ENCODE measurements at regions not wholly inside any gene's neighbourhood (a gene's known extent, or its start where the extent isn't known, plus 50 kb on each side); places are given as distances from the start of the nearest gene placed in this dataset.

GRCh38 chr6:94045099-94045829 lies 625.9 kb upstream of the EPHA7 start:
- no peak for DNase-seq
- Histone ChIP-seq H3K27ac (ENCODE audit: low read length) (no peak overlapping the region), H3K36me3 (replicated peaks; ENCODE audit: insufficient read depth, low read length) (no peaks in the 10 kb centered on the region), H3K4me1 (ENCODE audit: low read length) (no peaks in the 10 kb centered on the region), H3K4me2 (ENCODE audit: low read depth, low read length) (no peak overlapping the region), H3K4me3 (ENCODE audit: low read length) (no peak overlapping the region), H3K9me2 (replicated peaks; ENCODE audit: insufficient read depth, low read length) (no peaks in the 10 kb centered on the region), H3K27me3 (replicated peaks; ENCODE audit: insufficient read depth, low read length) (no peaks in the 10 kb centered on the region), H3K9ac (ENCODE audit: low read length) (no peak overlapping the region), H4K20me1 (ENCODE audit: insufficient read depth, low read length) (no peaks in the 10 kb centered on the region), H3F3A (ENCODE audit: insufficient read depth, low read length) (no peaks in the 10 kb centered on the region), H3K79me2 (ENCODE audit: low read length) (no peaks in the 10 kb centered on the region), H3K9me3 (replicated peaks; ENCODE audit: insufficient read depth, low read length) (no peaks in the 10 kb centered on the region), H2AFZ (ENCODE audit: low read length) (no peak overlapping the region)
- TF ChIP-seq EZH2 (optimal IDR thresholded peaks at IDR 0.05; ENCODE audit: low read depth, low read length) (no peak), EZH2phosphoT487 (IDR thresholded peaks at IDR 0.05; ENCODE audit: low read length) (no peak), CTCF (IDR thresholded peaks at IDR 0.05; ENCODE audit: low read length) (no peak)

DNA sequence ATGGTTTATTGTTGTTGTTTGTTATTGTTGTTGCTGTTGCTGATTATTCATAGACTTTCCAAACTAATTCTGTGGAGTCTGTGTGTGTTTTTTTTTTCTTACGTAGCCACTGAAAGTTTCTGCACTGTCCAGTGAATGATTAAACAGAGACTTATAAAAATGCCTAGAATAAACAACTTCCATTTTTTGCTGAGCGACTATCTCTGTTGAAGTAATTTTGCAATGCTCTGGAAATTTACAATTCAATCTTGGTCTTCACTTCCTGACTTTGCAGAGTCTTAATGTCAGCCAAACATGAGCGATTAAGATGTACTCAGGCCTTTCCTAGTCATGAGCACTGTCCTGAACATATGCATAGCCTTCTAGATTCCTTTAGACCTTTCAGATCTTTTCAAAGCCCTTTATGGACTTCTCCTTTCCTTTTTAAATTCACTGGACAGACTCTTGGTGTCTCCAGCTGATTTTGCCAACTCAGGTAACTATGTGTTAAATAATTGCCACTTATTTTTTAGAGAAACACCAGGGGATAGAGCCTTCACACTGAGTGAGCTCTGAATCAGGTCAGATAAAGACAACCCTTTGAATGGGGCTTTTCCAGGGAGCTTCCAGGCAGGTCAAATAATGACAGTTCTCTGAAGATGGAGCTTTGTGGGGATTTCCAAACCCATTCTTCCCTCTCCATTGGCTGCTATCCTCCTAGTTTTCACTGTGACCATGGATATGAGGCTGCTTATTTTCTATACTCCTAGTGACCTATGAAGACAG lies 622.8 kb upstream of the EPHA7 start:
- Histone ChIP-seq H2AFZ (ENCODE audit: low read length) (no peak overlapping the region), H3K9me2 (replicated peaks; ENCODE audit: insufficient read depth, low read length) (no peaks in the 10 kb centered on the region), H3K9ac (ENCODE audit: low read length) (no peak overlapping the region), H4K20me1 (ENCODE audit: insufficient read depth, low read length) (no peaks in the 10 kb centered on the region), H3K4me1 (ENCODE audit: low read length) (no peaks in the 10 kb centered on the region), H3K9me3 (replicated peaks; ENCODE audit: insufficient read depth, low read length) (no peaks in the 10 kb centered on the region), H3K79me2 (ENCODE audit: low read length) (no peaks in the 10 kb centered on the region), H3K36me3 (replicated peaks; ENCODE audit: insufficient read depth, low read length) (no peaks in the 10 kb centered on the region), H3F3A (ENCODE audit: insufficient read depth, low read length) (no peaks in the 10 kb centered on the region), H3K27me3 (replicated peaks; ENCODE audit: insufficient read depth, low read length) (no peaks in the 10 kb centered on the region), H3K27ac (ENCODE audit: low read length) (no peak overlapping the region), H3K4me2 (ENCODE audit: low read depth, low read length) (no peak overlapping the region), H3K4me3 (ENCODE audit: low read length) (no peak overlapping the region)
- TF ChIP-seq EZH2 (optimal IDR thresholded peaks at IDR 0.05; ENCODE audit: low read depth, low read length) (no peak), EZH2phosphoT487 (IDR thresholded peaks at IDR 0.05; ENCODE audit: low read length) (no peak), CTCF (IDR thresholded peaks at IDR 0.05; ENCODE audit: low read length) (no peak)
- DNase-seq = no peak

- Histone ChIP-seq H3K4me1 (ENCODE audit: low read length) (no peaks in the 10 kb centered on the region), H3K4me2 (ENCODE audit: low read depth, low read length) (no peak overlapping the region), H3K27me3 (replicated peaks; ENCODE audit: insufficient read depth, low read length) (no peaks in the 10 kb centered on the region), H3K4me3 (ENCODE audit: low read length) (no peak overlapping the region), H3K9ac (ENCODE audit: low read length) (no peak overlapping the region), H3K36me3 (replicated peaks; ENCODE audit: insufficient read depth, low read length) (no peaks in the 10 kb centered on the region), H3K27ac (ENCODE audit: low read length) (no peak overlapping the region), H3K9me2 (replicated peaks; ENCODE audit: insufficient read depth, low read length) (no peaks in the 10 kb centered on the region), H3F3A (ENCODE audit: insufficient read depth, low read length) (no peaks in the 10 kb centered on the region), H3K9me3 (replicated peaks; ENCODE audit: insufficient read depth, low read length) (no peaks in the 10 kb centered on the region), H2AFZ (ENCODE audit: low read length) (no peak overlapping the region), H4K20me1 (ENCODE audit: insufficient read depth, low read length) (no peaks in the 10 kb centered on the region), H3K79me2 (ENCODE audit: low read length) (no peaks in the 10 kb centered on the region)
- DNase-seq = no peak
- TF ChIP-seq EZH2 (optimal IDR thresholded peaks at IDR 0.05; ENCODE audit: low read depth, low read length) = no peak
- no peak for TF ChIP-seq EZH2phosphoT487 (IDR thresholded peaks at IDR 0.05; ENCODE audit: low read length)
- no peak for TF ChIP-seq CTCF (IDR thresholded peaks at IDR 0.05; ENCODE audit: low read length)
These were observed 616.7 kb upstream of the EPHA7 start for GRCh38 chr6:94036024-94036423.

Data from MM.1S (cell line).